HG03469 (cell line): ENCODE measurements at regions not wholly inside any gene's neighbourhood (a gene's known extent, or its start where the extent isn't known, plus 50 kb on each side); places are given as distances from the start of the nearest gene placed in this dataset.

Experiments used
- ATAC-seq: cut with Tn5 transposase; IDR thresholded peaks from one replicate; pipeline ENCODE4 v1.9.1; 2021; ENCODE audit warnings: mild to moderate bottlenecking, moderate library complexity, moderate number of reproducible peaks; ENCODE audit not compliant: unreplicated experiment

- ATAC-seq: no peak
Observed at GRCh38 chr3:148075771-148076716, 621.7 kb upstream of the AGTR1 start.

DNA sequence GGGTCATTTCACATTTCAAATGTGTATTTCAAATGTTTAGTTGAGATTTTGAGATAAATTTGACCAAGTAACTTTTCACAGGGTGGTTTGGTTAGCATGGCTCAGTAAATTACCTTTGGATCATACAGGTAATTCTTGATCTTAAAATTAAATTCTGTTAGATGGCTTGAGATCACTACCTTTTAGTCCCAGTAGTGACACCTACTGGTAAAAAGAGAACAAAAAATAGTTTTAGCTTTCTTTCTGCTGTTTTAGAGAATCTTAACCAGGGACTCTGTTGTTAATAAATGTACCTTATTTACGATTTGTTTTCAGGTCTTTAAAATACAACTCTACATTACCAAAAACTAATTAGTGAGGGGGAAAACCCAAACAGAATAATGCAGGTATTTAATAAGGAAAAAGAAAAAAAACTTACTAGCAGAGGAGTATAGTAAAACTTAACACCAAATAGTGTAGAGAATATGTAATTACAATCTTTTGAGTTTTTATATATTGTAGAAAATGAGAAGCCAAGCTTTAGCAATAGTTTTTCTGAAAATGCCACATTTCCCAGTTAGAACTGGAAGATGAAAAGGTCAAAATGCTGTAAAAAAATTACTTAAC lies 620.3 kb upstream of the AGTR1 start:
- no peak for ATAC-seq

DNA sequence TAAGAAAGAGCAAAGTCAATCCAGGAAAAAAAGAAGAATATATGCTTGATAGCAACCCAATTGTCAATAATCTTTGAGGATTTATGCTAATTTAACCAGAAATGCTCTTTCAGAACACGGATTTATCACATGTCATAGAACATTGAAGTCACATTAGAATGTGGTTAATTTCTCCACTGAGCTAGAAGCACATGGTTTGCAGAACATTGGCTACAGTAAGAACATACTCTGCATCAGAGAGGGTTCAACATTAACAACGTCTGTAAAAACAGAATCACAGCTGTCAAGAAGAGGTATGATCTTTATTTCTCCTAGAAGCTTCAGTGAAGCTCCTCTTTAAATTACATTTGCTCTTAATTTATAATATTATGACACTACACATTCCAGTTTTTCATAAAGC lies 619.7 kb upstream of the AGTR1 start:
- no peak for ATAC-seq

GRCh38 chr3:148078658-148079057 lies 619.0 kb upstream of the AGTR1 start:
- no peak for ATAC-seq

GRCh38 chr3:148079370-148079769 lies 618.3 kb upstream of the AGTR1 start:
- no peak for ATAC-seq

DNA sequence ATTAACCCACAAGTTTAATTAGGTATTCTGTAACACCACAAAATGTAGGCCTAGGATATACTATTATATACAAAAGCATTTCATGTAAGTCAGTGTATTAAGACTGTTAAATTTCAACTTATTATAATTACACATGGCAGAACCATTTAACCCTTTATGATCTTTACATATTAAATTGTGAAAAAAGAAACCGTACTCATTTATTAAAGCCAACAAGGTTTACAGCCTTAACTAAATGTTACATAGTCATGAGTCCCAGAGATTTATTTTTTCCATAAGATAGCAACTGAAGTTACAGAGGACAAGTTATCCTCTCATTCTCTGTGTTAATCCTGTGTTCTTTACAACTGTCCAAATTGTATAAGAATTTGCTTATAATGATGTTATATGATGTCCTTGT lies 615.8 kb upstream of the AGTR1 start:
- ATAC-seq: no peak

- ATAC-seq: no peak
Observed at GRCh38 chr3:148082506-148083280, 615.0 kb upstream of the AGTR1 start.

DNA sequence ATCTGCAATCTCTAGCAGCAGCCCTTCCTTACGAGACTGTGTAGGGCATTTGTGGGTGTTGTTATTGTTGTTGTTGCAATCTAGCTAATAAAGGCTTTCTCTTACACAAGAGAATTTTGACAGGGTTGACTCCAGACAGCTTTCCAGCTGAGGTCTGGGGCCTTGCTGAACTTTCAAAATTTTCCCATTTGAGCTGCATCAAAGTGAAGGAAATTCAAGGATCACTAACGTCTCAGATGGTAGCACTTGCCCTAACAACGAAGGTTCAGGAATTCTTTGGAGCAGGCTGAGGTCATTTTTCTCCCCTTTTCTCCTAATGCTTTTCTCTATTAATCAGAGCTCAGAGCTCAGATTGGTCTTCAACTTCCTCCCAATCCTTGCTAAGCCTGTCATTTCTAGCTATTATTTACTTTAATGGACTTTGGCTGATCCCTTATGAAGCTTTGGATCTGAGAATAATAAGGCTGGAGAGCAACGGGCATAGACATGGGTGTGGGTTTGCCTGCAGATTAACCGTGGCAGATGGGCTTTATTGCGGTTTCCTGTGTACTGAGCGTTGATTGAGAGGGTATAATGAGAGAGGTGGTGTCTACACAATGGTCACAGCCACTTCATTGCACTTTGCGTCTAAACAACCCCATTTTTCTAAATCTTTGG lies 614.0 kb upstream of the AGTR1 start:
- no peak for ATAC-seq

DNA sequence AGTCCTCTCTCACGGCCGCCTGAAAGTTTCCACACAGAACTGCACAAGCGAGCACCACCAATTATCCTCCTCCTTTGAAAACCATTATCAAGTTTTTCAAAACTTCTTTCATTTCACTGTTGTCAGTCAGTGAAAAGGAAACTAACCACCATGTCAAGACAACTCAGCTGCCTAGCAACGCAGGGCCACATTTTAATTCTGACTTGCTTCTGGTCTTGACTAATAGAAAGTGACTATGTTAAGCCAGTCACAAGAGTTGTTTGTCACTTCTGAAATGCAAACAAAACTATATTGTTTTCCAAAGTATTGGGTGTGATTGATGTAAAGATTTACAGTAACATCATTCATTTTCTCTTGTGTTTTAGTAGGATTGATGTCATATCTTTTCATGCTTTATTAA lies 612.8 kb upstream of the AGTR1 start:
- ATAC-seq: peak; percentile 92

DNA sequence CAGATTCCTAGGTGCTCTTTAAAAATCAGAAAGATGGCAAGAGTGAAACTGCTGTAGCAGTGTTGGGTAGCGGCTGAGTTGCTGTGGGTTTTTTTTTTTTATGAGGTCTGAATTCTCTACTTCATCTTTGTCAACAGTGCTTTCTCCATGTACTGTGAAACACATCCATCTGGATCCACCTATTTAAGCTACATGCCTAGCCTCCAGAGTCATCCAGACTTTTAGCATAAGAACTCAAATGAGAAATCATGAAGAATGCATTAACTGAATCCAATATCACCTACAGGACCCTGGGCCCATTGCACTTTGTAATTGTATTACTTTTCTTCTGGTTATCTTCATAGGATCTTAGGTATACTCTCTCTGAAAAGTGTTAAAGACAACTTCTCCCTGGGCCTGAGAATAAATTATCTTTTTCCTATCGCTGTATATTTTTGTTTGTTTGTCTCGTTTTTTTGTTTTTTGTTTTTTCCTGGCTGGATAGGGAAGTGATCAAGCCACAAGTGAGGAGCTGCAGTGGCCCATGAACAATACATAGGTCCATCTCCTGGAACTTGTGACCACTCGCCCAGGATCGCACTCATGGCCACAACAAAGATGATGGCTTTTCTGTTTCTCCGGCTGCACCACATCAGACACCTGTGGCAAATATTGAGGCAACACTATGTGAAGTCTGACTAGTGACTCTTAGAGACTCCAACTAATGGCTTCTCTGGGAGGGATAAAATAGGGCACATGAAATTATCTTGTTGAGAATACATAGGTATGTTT lies 609.9 kb upstream of the AGTR1 start:
- no peak for ATAC-seq

GRCh38 chr3:148089171-148089570 lies 608.5 kb upstream of the AGTR1 start:
- ATAC-seq: no peak

DNA sequence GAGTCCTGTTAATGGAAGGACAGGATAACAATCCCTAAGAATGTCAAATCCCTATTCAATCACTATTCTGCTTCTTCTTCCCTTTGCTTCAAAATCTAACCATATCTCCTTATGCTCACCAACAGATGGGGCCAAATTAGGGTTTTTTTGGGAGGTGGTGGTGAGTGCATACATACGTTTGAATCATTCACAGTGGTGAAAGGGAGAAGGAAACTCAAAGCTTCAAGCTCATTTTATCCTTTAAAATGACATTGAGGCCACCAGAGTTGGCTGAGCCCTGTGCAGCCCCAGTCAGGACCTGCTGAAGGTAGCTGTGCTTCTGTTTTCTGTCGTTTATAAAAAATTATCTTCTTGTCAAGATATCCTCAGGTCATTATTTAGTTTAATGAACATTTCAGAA lies 607.5 kb upstream of the AGTR1 start:
- ATAC-seq: no peak

DNA sequence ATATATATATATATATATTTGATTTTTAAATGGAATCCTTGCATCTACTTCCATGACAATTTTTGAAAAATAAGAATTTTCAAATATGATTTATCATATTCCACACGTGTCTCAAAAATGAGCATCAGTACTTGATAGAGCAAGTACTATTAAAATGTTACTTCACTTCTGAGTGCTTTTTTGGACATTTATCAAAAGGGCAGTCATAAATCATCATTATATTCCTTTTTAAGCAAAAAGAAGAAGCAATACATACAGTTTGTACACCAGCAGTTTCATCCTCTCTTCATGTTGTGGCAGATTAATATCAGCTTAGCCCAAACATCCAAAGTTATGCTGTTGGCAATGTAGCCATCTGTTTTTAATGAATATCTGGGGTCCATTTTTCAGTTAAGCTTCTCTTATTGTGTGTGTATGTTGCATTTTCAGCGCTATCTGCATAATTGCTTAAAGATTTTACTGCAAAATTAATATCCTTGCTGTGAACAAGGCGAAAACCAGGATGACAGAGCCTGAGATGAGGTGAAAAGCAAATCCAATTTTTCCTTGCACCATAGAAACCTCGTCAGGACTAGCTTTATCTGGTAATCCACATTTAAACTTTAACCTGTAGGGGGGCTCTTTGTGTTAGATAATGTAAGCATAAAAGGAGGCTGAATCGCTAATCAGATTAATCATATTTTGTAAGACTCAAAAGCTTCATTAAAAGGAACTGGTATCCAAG lies 604.9 kb upstream of the AGTR1 start:
- ATAC-seq: no peak

DNA sequence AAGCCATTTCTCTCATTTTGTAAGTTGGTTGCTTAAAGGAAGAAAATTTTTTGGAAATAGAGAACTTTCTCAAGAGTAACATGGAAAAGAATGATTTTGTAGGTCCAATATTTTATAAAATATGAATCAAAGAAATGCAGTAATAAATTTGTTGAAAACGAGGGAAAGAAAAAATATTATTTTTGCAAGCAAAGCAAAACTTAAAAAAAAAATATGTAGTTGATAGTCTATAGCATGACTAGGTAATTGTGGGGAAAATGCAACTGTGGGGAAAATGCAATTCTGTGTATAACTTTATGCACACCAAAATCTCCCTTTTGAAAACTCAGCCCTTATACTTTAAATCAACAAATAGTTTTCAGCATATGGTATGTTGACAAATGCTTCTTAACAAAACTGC lies 604.0 kb upstream of the AGTR1 start:
- no peak for ATAC-seq

- no peak for ATAC-seq
Observed at GRCh38 chr3:148095962-148096361, 601.7 kb upstream of the AGTR1 start.

- ATAC-seq: no peak
Observed at GRCh38 chr3:148100476-148100875, 597.2 kb upstream of the AGTR1 start.

DNA sequence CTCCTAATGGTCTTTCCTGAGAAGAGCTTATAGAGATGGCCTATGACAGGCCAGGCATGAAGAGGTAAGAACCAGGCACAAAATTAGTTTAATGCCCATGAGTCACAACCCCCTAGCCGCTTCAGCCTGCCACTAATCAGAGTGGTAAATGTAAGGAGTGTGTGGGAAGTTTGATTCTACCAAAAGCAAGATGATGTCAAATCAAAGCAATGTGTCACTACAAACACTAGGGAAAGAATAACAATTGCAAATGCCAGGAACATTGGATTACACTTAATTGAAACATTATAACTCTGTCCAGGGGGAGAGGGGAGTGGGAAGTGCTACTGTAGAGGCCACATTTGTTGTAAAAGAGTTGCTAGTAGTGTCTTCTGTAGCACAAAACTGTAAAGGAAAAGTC lies 596.6 kb upstream of the AGTR1 start:
- no peak for ATAC-seq

DNA sequence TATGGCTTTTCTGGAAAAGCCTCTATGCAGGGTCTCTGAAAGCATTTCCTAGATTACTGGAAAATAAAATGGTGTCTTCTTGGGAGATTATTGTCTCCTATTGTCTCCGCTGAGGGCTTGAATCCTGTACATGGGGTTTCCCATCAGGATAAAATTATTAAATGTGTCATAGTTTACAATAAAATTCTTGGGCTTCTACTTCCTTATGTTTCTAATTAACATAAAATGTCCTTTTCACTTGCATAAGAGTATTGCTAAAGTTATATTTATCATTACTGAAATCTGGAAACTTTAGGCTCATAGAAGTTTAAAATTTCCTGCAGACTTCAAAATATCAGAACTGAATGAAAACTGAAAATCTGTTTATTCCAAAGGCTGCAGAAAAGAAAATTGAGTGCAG lies 595.5 kb upstream of the AGTR1 start:
- no peak for ATAC-seq

DNA sequence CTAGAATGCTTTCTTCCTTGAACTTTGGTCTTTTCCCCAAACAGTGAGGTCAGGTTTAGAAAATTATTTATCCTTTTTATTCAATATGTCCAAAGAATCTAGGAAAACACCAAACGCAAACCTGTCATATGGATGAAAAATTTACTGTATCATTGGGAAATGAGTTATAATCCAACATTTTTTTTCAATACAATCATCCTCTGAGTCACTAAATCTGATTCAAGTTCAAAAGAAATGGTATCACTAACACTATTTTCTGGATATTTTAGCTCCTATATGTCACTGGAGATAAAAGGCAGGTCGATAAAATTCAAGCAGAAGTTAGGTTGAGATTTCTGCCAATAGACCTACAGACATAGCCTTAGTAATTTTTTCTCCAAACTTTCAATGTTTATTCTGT lies 591.6 kb upstream of the AGTR1 start:
- no peak for ATAC-seq

DNA sequence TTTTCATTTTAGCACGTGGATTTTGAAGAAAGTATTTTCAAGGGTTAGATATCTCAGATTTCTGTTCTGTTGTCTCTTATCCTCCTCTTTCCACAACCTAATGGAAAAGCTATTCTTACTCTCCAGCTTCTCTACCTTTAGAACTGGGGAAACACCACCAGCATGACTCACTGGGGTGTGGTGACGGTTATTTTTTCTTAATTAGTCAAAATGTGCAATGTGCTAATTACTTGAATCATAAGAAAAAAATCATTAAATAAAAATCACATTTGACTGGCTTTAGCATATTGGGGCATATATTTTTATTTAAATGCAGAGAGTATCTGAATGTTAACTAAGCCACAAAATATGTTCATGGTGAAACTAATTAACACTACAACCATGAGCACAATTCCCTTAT lies 570.7 kb upstream of the AGTR1 start:
- ATAC-seq: no peak
